ENCODE measurements at regions not wholly inside any gene's neighbourhood (a gene's known extent, or its start where the extent isn't known, plus 50 kb on each side); places are given as distances from the start of the nearest gene placed in this dataset.

GRCh38 chr9:23306731-23307130 lies 519.3 kb downstream of the ELAVL2 start:
- TF ChIP-seq, protein P1, sequence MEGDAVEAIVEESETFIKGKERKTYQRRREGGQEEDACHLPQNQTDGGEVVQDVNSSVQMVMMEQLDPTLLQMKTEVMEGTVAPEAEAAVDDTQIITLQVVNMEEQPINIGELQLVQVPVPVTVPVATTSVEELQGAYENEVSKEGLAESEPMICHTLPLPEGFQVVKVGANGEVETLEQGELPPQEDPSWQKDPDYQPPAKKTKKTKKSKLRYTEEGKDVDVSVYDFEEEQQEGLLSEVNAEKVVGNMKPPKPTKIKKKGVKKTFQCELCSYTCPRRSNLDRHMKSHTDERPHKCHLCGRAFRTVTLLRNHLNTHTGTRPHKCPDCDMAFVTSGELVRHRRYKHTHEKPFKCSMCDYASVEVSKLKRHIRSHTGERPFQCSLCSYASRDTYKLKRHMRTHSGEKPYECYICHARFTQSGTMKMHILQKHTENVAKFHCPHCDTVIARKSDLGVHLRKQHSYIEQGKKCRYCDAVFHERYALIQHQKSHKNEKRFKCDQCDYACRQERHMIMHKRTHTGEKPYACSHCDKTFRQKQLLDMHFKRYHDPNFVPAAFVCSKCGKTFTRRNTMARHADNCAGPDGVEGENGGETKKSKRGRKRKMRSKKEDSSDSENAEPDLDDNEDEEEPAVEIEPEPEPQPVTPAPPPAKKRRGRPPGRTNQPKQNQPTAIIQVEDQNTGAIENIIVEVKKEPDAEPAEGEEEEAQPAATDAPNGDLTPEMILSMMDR (IDR thresholded peaks at IDR 0.05): no peak
- no peak for TF ChIP-seq POLR2A (IDR thresholded peaks at IDR 0.05)
